PFSK-1 (cell line): ENCODE measurements at regions not wholly inside any gene's neighbourhood (a gene's known extent, or its start where the extent isn't known, plus 50 kb on each side); places are given as distances from the start of the nearest gene placed in this dataset.

Experiments
- POLR2AphosphoS5 ChIP-seq: IDR thresholded peaks from 2 replicates; pipeline ENCODE4 v1.6.1; 2012; ENCODE audit warnings: low read depth, mild to moderate bottlenecking, control low read depth, low read length, moderate library complexity
- REST ChIP-seq, 2 experiments: IDR thresholded peaks; 2 replicates each; pipeline versions ENCODE4 v1.6.1 to v1.8.0; 2011 to 2012; ENCODE audit warnings: low read depth in 2 of 2, low read length in 2 of 2, control low read depth in 1 of 2, inconsistent platforms in 1 of 2, mild to moderate bottlenecking in 1 of 2, moderate library complexity in 1 of 2; ENCODE audit not compliant: insufficient read depth in 1 of 2
- SIN3A ChIP-seq: IDR thresholded peaks from 2 replicates; pipeline ENCODE4 v1.6.1; 2012; ENCODE audit warnings: mild to moderate bottlenecking, low read length, moderate library complexity, borderline replicate concordance; ENCODE audit not compliant: insufficient read depth

- TF ChIP-seq POLR2AphosphoS5, result no peak
- TF ChIP-seq SIN3A, result no peak
- TF ChIP-seq REST (IDR thresholded peaks at IDR 0.05; ENCODE audit: insufficient read depth in 1 of 2, low read depth in 2 of 2, low read length in 2 of 2), result no peak
Measured at GRCh38 chr5:33148076-33148513, 292.7 kb upstream of the TARS1 start.
